Caco-2 (cell line): ENCODE measurements at regions not wholly inside any gene's neighbourhood (a gene's known extent, or its start where the extent isn't known, plus 50 kb on each side); places are given as distances from the start of the nearest gene placed in this dataset.

Experiments used
- BruUV-seq: library from RNA; stranded (reverse); fragments of 400-500 nt; replicated peaks from 2 replicates; lab custom pipeline; 2021; lab: Mats Ljungman, UMichigan
- CTCF ChIA-PET: fragments of 300-600 bp; sonication (Branson Sonifier 250); formaldehyde crosslinking; loops from one replicate; lab custom pipeline; 2022; ENCODE audit warnings: antibody characterized with exemption; lab: Charles Lee
- POLR2A ChIA-PET: fragments of 300-600 bp; sonication (Branson Sonifier 250); formaldehyde crosslinking; loops from one replicate; lab custom pipeline; 2022; ENCODE audit warnings: antibody characterized with exemption; lab: Charles Lee
- DNase-seq, 2 experiments: peaks; one replicate each; pipeline versions ENCODE4 v3.0.0 to v3.0.0-alpha.2; 2020 to 2022
- H3K27me3 ChIP-seq: replicated peaks from 2 replicates; pipeline ENCODE4 v1.6.0; 2011; ENCODE audit warnings: low read length; ENCODE audit not compliant: control insufficient read depth, insufficient read depth
- H3K36me3 ChIP-seq: 2 replicates; pipeline ENCODE4 v1.5.1; 2011; ENCODE audit warnings: low read length; ENCODE audit not compliant: control insufficient read depth, insufficient read depth
- H3K4me1 ChIP-seq: fragments of 250-450 bp; sonication (Bioruptor Pico); 2 replicates; pipeline ENCODE4 v1.5.1; 2020; ENCODE audit warnings: mild to moderate bottlenecking
- H3K4me3 ChIP-seq: 2 replicates; pipeline ENCODE4 v1.5.1; 2011; ENCODE audit warnings: low read depth, mild to moderate bottlenecking, control low read depth, low read length
- H3K9me3 ChIP-seq: fragments of 250-450 bp; sonication (Bioruptor Pico); 2 replicates; pipeline ENCODE4 v1.5.1; 2020; ENCODE audit warnings: mild to moderate bottlenecking, moderate library complexity
- H3K27ac Mint-ChIP-seq: one replicate; pipeline ENCODE4 v1.8.0; 2022; ENCODE audit warnings: mixed read lengths; ENCODE audit not compliant: unreplicated experiment
- H3K27me3 Mint-ChIP-seq: one replicate; pipeline ENCODE4 v1.8.0; 2022; ENCODE audit warnings: mixed read lengths; ENCODE audit not compliant: insufficient read depth, unreplicated experiment
- H3K36me3 Mint-ChIP-seq: one replicate; pipeline ENCODE4 v1.8.0; 2022; ENCODE audit warnings: mild to moderate bottlenecking, mixed read lengths; ENCODE audit not compliant: insufficient read depth, unreplicated experiment
- H3K4me1 Mint-ChIP-seq: one replicate; pipeline ENCODE4 v1.8.0; 2022; ENCODE audit warnings: low read depth, mixed read lengths; ENCODE audit not compliant: unreplicated experiment
- H3K4me3 Mint-ChIP-seq: one replicate; pipeline ENCODE4 v1.8.0; 2022; ENCODE audit warnings: mild to moderate bottlenecking, moderate library complexity, mixed read lengths; ENCODE audit not compliant: unreplicated experiment
- H3K9me3 Mint-ChIP-seq: one replicate; pipeline ENCODE4 v1.8.0; 2022; ENCODE audit warnings: mixed read lengths; ENCODE audit not compliant: unreplicated experiment
- CTCF ChIP-seq, 2 experiments: fragments of 200-600 bp in 1 of 2; IDR thresholded peaks; 1 replicate in 1 of 2; 2 replicates in 1 of 2; pipeline versions ENCODE4 v1.5.1 to v1.8.0; 2011 to 2022; ENCODE audit warnings: antibody characterized with exemption in 1 of 2, control low read depth in 1 of 2, inconsistent platforms in 1 of 2, low read depth in 1 of 2, low read length in 1 of 2, mild to moderate bottlenecking in 1 of 2, moderate library complexity in 1 of 2; ENCODE audit not compliant: insufficient read depth in 1 of 2, severe bottlenecking in 1 of 2, unreplicated experiment in 1 of 2
- intact Hi-C: fragments of 100-400 bp; cut with micrococcal nuclease; formaldehyde crosslinking; loops from one replicate; pipeline ENCODE4 v1.10.0; 2022; ENCODE audit not compliant: unreplicated experiment

- Histone ChIP-seq H3K4me3 (no peak overlapping the region), H3K4me1 (no peaks in the 10 kb centered on the region), H3K36me3 (no peaks in the 10 kb centered on the region), H3K27me3 (no peaks in the 10 kb centered on the region), H3K9me3 (no peaks in the 10 kb centered on the region)
- Mint-ChIP-seq H3K9me3 (no peaks in the 10 kb centered on the region), H3K27me3 (no peaks in the 10 kb centered on the region), H3K4me3 (no peak overlapping the region), H3K27ac (no peak overlapping the region), H3K4me1 (no peaks in the 10 kb centered on the region), H3K36me3 (no peaks in the 10 kb centered on the region)
- TF ChIP-seq CTCF (IDR thresholded peaks at IDR 0.05; ENCODE audit: insufficient read depth in 1 of 2, low read depth in 1 of 2, low read length in 1 of 2, severe bottlenecking in 1 of 2, unreplicated experiment in 1 of 2) = no peak
- BruUV-seq = no TSS peak
- intact Hi-C loops = no loop called here
- DNase-seq = no peak
- POLR2A ChIA-PET = no interaction called here
- CTCF ChIA-PET = no interaction called here
These were observed 185.3 kb upstream of the FMN2 start for GRCh38 chr1:239906394-239906793.

- no peaks in the 10 kb centered on the region for H3K36me3 Mint-ChIP-seq
- BruUV-seq = no TSS peak
- no peak overlapping the region for H3K27ac Mint-ChIP-seq
- no peak overlapping the region for H3K4me3 Mint-ChIP-seq
- no peaks in the 10 kb centered on the region for H3K9me3 Mint-ChIP-seq
- Histone ChIP-seq H3K9me3 (no peaks in the 10 kb centered on the region), H3K4me1 (no peaks in the 10 kb centered on the region), H3K4me3 (no peak overlapping the region), H3K27me3 (no peaks in the 10 kb centered on the region), H3K36me3 (no peaks in the 10 kb centered on the region)
- H3K27me3 Mint-ChIP-seq = no peaks in the 10 kb centered on the region
- POLR2A ChIA-PET = no interaction called here
- no peak for TF ChIP-seq CTCF (IDR thresholded peaks at IDR 0.05; ENCODE audit: insufficient read depth in 1 of 2, low read depth in 1 of 2, low read length in 1 of 2, severe bottlenecking in 1 of 2, unreplicated experiment in 1 of 2)
- intact Hi-C loops = no loop called here
- no peaks in the 10 kb centered on the region for H3K4me1 Mint-ChIP-seq
- DNase-seq = no peak
- CTCF ChIA-PET = interaction anchor here (0.6 kb wide), 1 partner anchor 40 kb away, joined by 3 read pairs; no protein-coding TSS in a partner anchor
These were observed 181.8 kb upstream of the FMN2 start for GRCh38 chr1:239909898-239910297.

GRCh38 chr1:239912471-239912870 is 179.2 kb upstream of the FMN2 start:
- ChIA-PET POLR2A (no interaction called here), CTCF (no interaction called here)
- Mint-ChIP-seq H3K27ac (no peak overlapping the region), H3K36me3 (no peaks in the 10 kb centered on the region), H3K9me3 (no peaks in the 10 kb centered on the region), H3K27me3 (no peaks in the 10 kb centered on the region), H3K4me1 (no peaks in the 10 kb centered on the region), H3K4me3 (no peak overlapping the region)
- intact Hi-C loops = no loop called here
- Histone ChIP-seq H3K4me3 (no peak overlapping the region), H3K9me3 (no peaks in the 10 kb centered on the region), H3K4me1 (no peaks in the 10 kb centered on the region), H3K27me3 (no peaks in the 10 kb centered on the region), H3K36me3 (no peaks in the 10 kb centered on the region)
- no peak for TF ChIP-seq CTCF (IDR thresholded peaks at IDR 0.05; ENCODE audit: insufficient read depth in 1 of 2, low read depth in 1 of 2, low read length in 1 of 2, severe bottlenecking in 1 of 2, unreplicated experiment in 1 of 2)
- no peak for DNase-seq
- no TSS peak for BruUV-seq
